ENCODE measurements at regions not wholly inside any gene's neighbourhood (a gene's known extent, or its start where the extent isn't known, plus 50 kb on each side); places are given as distances from the start of the nearest gene placed in this dataset.
"Not testable (repeated sequence)": the region's sequence is repeated elsewhere in the genome, so short reads cannot be mapped to it uniquely, and the experiment has no call there.

DNA sequence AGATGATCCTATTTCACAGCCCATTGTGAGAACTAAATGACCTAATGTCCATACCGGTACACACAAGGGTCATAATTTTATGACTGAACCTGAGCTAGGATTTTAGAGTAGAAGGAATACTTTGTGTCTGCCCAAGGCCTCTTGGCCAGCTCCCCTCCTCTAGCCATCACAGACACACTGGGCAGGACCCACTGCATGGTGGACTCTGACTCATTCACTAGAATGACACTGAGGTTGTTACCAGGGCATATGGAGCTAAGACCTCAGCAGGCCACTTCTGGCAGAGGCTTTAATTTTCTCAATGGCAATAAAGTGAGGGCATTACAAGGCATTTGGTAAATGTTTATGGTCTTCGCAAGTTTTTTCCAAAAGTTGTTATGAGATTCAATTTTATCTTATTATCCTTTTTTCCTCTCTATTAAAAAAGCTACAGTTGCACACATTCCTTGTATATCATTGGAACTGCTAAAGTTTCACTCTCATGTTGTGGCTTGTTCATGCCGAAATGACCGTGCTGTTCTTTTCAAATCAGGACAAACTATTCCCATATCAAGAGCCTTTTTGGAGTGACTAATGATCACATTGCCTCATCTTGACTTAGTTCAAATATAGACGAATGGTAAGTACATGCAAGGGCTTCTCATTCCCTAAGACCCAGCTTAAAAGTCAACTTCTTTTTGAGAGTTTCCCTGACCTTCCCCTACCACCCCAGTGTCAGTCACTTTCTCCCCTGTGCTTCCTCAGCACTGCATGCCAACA is 595.7 kb downstream of the ACTL7B start:
- H3K4me3 ChIP-seq (ENCODE audit: low read depth, low read length) = no peak overlapping the region
- TF ChIP-seq, protein P1, sequence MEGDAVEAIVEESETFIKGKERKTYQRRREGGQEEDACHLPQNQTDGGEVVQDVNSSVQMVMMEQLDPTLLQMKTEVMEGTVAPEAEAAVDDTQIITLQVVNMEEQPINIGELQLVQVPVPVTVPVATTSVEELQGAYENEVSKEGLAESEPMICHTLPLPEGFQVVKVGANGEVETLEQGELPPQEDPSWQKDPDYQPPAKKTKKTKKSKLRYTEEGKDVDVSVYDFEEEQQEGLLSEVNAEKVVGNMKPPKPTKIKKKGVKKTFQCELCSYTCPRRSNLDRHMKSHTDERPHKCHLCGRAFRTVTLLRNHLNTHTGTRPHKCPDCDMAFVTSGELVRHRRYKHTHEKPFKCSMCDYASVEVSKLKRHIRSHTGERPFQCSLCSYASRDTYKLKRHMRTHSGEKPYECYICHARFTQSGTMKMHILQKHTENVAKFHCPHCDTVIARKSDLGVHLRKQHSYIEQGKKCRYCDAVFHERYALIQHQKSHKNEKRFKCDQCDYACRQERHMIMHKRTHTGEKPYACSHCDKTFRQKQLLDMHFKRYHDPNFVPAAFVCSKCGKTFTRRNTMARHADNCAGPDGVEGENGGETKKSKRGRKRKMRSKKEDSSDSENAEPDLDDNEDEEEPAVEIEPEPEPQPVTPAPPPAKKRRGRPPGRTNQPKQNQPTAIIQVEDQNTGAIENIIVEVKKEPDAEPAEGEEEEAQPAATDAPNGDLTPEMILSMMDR (IDR thresholded peaks at IDR 0.05; ENCODE audit: insufficient read depth, low read length, missing control alignments) = no peak
- ChIA-PET POLR2A (no interaction called here), CTCF (interaction anchor here (0.7 to 1.9 kb wide), 2 partner anchors 12 to 22 kb away, joined by 3 to 7 read pairs; no protein-coding TSS in a partner anchor)
- DNase-seq (ENCODE audit: low read depth, low spot score) = no peak

DNA sequence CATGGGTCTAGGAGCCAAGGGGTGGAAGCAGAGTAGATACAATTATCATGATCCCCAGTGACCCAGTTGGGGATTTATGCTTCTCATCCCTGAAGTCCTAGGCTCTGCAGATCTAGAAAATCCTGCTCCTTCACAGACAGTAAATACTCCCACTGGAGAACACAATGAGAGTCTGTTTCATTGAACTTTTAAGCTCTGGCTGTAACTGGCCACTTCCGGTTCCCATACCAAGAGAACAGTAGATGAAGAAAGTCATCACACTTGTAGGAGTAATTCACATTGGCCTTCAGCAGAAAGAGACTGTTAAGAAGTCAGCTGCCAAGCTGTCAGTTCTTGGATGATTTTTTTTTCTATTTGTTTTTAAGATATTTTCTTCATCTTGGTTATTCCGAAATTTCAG is 597.1 kb downstream of the ACTL7B start:
- no peak overlapping the region for H3K4me3 ChIP-seq (ENCODE audit: low read depth, low read length)
- ChIA-PET POLR2A (no interaction called here), CTCF (no interaction called here)
- TF ChIP-seq, protein P1 (IDR thresholded peaks at IDR 0.05; ENCODE audit: insufficient read depth, low read length, missing control alignments) = no peak
- no peak for DNase-seq (ENCODE audit: low read depth, low spot score)

DNA sequence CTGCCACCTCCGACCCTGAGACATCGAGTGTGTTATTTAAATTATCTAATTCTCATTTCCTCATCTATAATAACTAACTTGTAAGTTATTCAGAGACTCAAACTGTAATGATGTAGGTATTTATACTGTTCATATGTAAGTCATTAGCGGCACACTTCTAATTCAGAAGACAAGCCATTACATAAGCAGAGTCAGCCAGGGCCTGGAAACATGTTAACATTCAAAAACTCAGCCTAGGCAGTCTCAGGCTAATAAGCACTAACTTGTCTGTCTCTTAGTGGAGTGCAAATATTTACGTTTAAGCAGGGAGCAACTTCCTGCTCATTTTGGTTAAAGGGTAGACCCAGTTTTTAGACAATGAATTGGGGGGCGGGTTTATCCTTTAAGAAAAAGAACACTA is 598.4 kb downstream of the ACTL7B start:
- no peak for DNase-seq (ENCODE audit: low read depth, low spot score)
- H3K4me3 ChIP-seq (ENCODE audit: low read depth, low read length) = no peak overlapping the region
- POLR2A ChIA-PET = no interaction called here
- TF ChIP-seq, protein P1 (IDR thresholded peaks at IDR 0.05; ENCODE audit: insufficient read depth, low read length, missing control alignments) = no peak
- CTCF ChIA-PET = no interaction called here

DNA sequence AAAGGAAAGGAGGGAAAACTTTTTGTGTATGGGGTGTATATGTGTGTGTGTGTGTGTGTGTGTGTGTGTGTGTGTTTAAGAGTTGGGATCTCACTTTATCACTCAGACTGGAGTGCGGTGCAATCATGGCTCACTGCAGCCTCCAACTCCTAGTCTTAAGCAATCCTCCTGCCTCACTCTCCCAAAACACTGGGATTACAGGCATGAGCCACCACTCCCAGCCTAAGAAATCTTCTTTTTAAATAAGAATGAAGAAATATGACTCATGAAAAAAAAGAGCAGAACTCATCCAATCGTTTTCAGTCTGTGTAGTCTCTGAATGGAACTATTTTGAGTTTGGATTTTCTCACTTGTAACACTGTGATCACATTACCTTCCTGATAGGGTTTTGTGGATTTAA is 601.5 kb downstream of the ACTL7B start:
- ChIA-PET POLR2A (no interaction called here), CTCF (interaction anchor here (1.0 kb wide), 1 partner anchor 14 kb away, joined by 3 read pairs; no protein-coding TSS in a partner anchor)
- no peak for DNase-seq (ENCODE audit: low read depth, low spot score)
- TF ChIP-seq, protein P1 (IDR thresholded peaks at IDR 0.05; ENCODE audit: insufficient read depth, low read length, missing control alignments) = no peak
- H3K4me3 ChIP-seq (ENCODE audit: low read depth, low read length) = no peak overlapping the region

DNA sequence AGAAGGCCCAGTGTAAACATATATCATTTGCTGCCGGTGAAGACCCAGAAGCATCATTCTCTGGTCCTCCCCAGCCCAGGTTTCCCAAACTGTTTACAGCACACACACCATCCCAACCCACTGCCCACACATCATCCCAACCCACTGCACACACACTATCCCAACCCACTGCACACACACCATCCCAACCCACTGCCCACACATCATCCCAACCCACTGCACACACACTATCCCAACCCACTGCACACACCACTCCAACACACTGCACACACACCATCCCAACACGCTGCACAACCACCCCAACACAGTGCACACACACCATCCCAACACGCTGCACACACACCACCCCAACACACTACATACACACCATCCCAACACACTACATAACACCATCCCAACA is 608.4 kb downstream of the ACTL7B start:
- POLR2A ChIA-PET; DNase-seq (ENCODE audit: low read depth, low spot score); CTCF ChIA-PET; H3K4me3 ChIP-seq (ENCODE audit: low read depth, low read length): not testable (repeated sequence)

DNA sequence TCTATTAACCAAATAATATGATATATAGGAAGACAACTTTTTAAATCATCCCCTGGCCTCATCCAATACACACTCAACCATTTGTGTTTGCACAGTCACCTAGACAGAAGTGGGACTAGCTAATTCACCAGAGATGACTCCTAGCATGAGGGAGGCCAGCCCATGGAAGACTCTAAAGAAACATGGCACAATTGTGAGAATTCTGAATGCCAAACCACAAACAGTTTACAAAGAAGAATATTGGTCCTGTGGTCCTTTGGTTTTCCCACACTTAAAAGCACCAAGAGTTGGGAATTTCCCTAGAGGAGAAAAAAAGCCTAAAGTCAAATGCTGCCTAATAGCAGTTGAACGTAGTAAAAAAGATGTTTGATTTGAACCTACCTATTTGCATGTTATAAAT is 609.9 kb downstream of the ACTL7B start:
- no peak overlapping the region for H3K4me3 ChIP-seq (ENCODE audit: low read depth, low read length)
- no peak for DNase-seq (ENCODE audit: low read depth, low spot score)
- TF ChIP-seq, protein P1 (IDR thresholded peaks at IDR 0.05; ENCODE audit: insufficient read depth, low read length, missing control alignments) = no peak
- ChIA-PET CTCF (no interaction called here), POLR2A (no interaction called here)

DNA sequence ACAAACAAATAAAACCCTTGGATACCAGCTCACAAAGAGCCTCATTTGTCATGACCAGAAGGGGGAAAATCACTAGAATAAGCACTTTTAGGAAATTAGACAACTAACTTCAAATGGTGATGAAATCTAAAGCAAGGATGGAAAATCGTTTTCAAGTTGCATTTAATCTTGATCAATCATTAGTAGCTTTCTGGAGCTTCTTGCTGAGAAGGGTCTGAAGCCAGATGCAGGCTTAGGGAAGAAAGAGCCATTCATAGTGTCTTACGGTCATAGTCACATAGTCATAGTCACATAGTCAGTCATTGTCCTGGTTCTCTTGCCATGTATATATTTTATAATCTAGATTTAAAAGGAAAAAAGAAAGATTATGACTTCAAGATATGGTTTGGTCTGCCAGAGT is 610.5 kb downstream of the ACTL7B start:
- POLR2A ChIA-PET = no interaction called here
- TF ChIP-seq, protein P1 (IDR thresholded peaks at IDR 0.05; ENCODE audit: insufficient read depth, low read length, missing control alignments) = no peak
- H3K4me3 ChIP-seq (ENCODE audit: low read depth, low read length) = no peak overlapping the region
- CTCF ChIA-PET = no interaction called here
- DNase-seq (ENCODE audit: low read depth, low spot score) = no peak
